ENCODE measurements at regions not wholly inside any gene's neighbourhood (a gene's known extent, or its start where the extent isn't known, plus 50 kb on each side); places are given as distances from the start of the nearest gene placed in this dataset.

DNA sequence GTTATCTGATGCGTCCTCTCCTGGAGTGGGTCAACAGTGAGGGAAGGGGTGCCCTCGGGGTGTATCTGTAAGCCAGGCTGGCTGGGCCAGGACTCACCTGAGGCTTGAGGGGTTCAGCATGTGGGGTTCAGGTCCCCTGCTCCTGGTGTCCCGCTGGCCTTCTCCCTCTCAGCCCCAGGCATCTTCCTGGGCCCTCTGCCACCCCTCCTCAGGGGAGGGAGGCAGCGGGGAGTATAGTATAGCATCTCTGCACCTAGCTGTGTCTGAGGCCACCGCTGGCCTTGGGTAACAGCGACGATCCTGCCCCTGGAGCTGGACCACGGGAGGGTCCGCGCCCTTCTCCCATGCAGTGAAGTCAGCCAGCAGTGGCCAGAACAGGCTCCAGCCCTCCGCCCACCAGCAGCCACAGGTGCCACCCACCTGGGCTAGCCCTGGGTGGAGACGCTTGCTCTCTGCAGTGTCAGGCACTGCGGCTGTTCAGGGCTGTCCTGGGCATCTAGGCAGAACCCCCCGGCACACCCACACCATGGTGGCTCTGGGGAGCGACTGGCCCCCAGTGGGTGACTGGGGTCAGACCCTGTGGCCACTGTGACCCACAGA, 110.7 kb upstream of the NKX1-1 start:
- no peaks in the 10 kb centered on the region for H3F3A ChIP-seq (ENCODE audit: insufficient read depth, low read length)
- H3K36me3 ChIP-seq (ENCODE audit: insufficient read depth, low read length), result no peaks in the 10 kb centered on the region
- H3K27me3 ChIP-seq (ENCODE audit: insufficient read depth, low read length), result no peaks in the 10 kb centered on the region
- no peaks in the 10 kb centered on the region for H3K4me1 ChIP-seq (ENCODE audit: insufficient read depth, low read length, severe bottlenecking)
- H3K4me2 ChIP-seq (ENCODE audit: low read length), result no peak overlapping the region
- H3K27ac ChIP-seq (ENCODE audit: low read depth, low read length, poor library complexity, severe bottlenecking), result no peak overlapping the region
- no peaks in the 10 kb centered on the region for H4K20me1 ChIP-seq (ENCODE audit: insufficient read depth, low read length)
- no peak overlapping the region for H2AFZ ChIP-seq (ENCODE audit: low read length)
- no peak overlapping the region for H3K9ac ChIP-seq (ENCODE audit: low read length)
- no peaks in the 10 kb centered on the region for H3K9me2 ChIP-seq (ENCODE audit: low read depth, low read length)
- no peaks in the 10 kb centered on the region for H3K79me2 ChIP-seq (ENCODE audit: insufficient read depth, low read length)
- TF ChIP-seq, protein P1, sequence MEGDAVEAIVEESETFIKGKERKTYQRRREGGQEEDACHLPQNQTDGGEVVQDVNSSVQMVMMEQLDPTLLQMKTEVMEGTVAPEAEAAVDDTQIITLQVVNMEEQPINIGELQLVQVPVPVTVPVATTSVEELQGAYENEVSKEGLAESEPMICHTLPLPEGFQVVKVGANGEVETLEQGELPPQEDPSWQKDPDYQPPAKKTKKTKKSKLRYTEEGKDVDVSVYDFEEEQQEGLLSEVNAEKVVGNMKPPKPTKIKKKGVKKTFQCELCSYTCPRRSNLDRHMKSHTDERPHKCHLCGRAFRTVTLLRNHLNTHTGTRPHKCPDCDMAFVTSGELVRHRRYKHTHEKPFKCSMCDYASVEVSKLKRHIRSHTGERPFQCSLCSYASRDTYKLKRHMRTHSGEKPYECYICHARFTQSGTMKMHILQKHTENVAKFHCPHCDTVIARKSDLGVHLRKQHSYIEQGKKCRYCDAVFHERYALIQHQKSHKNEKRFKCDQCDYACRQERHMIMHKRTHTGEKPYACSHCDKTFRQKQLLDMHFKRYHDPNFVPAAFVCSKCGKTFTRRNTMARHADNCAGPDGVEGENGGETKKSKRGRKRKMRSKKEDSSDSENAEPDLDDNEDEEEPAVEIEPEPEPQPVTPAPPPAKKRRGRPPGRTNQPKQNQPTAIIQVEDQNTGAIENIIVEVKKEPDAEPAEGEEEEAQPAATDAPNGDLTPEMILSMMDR (IDR thresholded peaks at IDR 0.05; ENCODE audit: low read length), result no peak
- no peak for TF ChIP-seq EZH2 (IDR thresholded peaks at IDR 0.05; ENCODE audit: borderline replicate concordance, low read length)
- no peak overlapping the region for H3K4me3 ChIP-seq (ENCODE audit: low read depth, low read length, poor library complexity, severe bottlenecking)
- H3K9me3 ChIP-seq (ENCODE audit: low read length), result no peaks in the 10 kb centered on the region

DNA sequence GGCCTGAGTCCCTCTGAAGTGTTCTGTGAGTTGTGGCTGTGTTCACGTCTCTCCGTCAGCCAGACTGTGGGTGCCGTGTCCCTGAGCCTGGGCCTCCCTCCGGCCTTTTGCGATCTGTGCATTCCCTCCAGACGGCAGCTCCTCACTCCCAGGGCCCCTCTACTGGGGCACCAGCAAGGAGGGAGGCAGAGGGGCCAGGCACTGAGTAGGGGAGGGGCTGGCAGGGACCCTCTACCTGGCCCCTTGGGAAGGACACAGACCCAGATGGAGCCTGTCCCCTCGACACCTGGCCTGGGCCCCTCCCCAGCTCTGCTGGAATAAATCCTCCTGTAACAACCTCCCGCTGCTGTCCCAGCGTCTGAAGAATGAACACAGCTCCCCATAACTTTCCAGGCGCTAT, 110.0 kb upstream of the NKX1-1 start:
- no peak overlapping the region for H2AFZ ChIP-seq (ENCODE audit: low read length)
- TF ChIP-seq, protein P1 (IDR thresholded peaks at IDR 0.05; ENCODE audit: low read length), result no peak
- no peak for TF ChIP-seq EZH2 (IDR thresholded peaks at IDR 0.05; ENCODE audit: borderline replicate concordance, low read length)
- no peaks in the 10 kb centered on the region for H3K9me3 ChIP-seq (ENCODE audit: low read length)
- H3K4me3 ChIP-seq (ENCODE audit: low read depth, low read length, poor library complexity, severe bottlenecking), result no peak overlapping the region
- H3K4me1 ChIP-seq (ENCODE audit: insufficient read depth, low read length, severe bottlenecking), result no peaks in the 10 kb centered on the region
- no peaks in the 10 kb centered on the region for H4K20me1 ChIP-seq (ENCODE audit: insufficient read depth, low read length)
- H3K36me3 ChIP-seq (ENCODE audit: insufficient read depth, low read length), result no peaks in the 10 kb centered on the region
- H3K9me2 ChIP-seq (ENCODE audit: low read depth, low read length), result no peaks in the 10 kb centered on the region
- no peaks in the 10 kb centered on the region for H3K27me3 ChIP-seq (ENCODE audit: insufficient read depth, low read length)
- H3K9ac ChIP-seq (ENCODE audit: low read length), result no peak overlapping the region
- no peak overlapping the region for H3K27ac ChIP-seq (ENCODE audit: low read depth, low read length, poor library complexity, severe bottlenecking)
- no peaks in the 10 kb centered on the region for H3F3A ChIP-seq (ENCODE audit: insufficient read depth, low read length)
- H3K4me2 ChIP-seq (ENCODE audit: low read length), result no peak overlapping the region
- no peaks in the 10 kb centered on the region for H3K79me2 ChIP-seq (ENCODE audit: insufficient read depth, low read length)

DNA sequence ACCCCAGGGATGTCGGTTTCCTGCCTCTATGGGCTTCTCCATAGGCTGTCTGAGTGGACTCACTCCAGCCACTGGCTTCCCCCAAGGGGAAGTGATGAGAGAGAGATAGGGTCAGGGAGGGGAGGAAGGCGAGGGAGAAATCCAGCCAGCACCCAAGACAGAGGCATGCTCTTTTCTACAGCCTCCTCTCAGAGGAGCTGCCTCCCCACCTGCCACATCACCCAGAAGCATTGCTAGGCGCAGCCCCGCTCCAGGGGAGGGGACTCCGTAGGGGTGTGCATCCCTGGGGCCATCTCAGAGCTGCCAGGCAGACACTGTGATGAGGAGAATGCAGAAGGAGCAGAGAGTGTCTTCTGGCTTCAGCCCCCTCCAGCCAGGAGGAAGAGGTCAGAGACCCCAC, 109.5 kb upstream of the NKX1-1 start:
- H3K36me3 ChIP-seq (ENCODE audit: insufficient read depth, low read length), result no peaks in the 10 kb centered on the region
- H3K79me2 ChIP-seq (ENCODE audit: insufficient read depth, low read length), result no peaks in the 10 kb centered on the region
- no peaks in the 10 kb centered on the region for H4K20me1 ChIP-seq (ENCODE audit: insufficient read depth, low read length)
- H3K9me2 ChIP-seq (ENCODE audit: low read depth, low read length), result no peaks in the 10 kb centered on the region
- H3K9me3 ChIP-seq (ENCODE audit: low read length), result no peaks in the 10 kb centered on the region
- no peaks in the 10 kb centered on the region for H3F3A ChIP-seq (ENCODE audit: insufficient read depth, low read length)
- TF ChIP-seq EZH2 (IDR thresholded peaks at IDR 0.05; ENCODE audit: borderline replicate concordance, low read length), result no peak
- TF ChIP-seq, protein P1 (IDR thresholded peaks at IDR 0.05; ENCODE audit: low read length), result no peak
- no peaks in the 10 kb centered on the region for H3K4me1 ChIP-seq (ENCODE audit: insufficient read depth, low read length, severe bottlenecking)
- no peak overlapping the region for H3K9ac ChIP-seq (ENCODE audit: low read length)
- H3K4me2 ChIP-seq (ENCODE audit: low read length), result no peak overlapping the region
- H2AFZ ChIP-seq (ENCODE audit: low read length), result no peak overlapping the region
- H3K27me3 ChIP-seq (ENCODE audit: insufficient read depth, low read length), result no peaks in the 10 kb centered on the region
- H3K4me3 ChIP-seq (ENCODE audit: low read depth, low read length, poor library complexity, severe bottlenecking), result no peak overlapping the region
- H3K27ac ChIP-seq (ENCODE audit: low read depth, low read length, poor library complexity, severe bottlenecking), result no peak overlapping the region
